DND-41 (cell line): ENCODE measurements at regions not wholly inside any gene's neighbourhood (a gene's known extent, or its start where the extent isn't known, plus 50 kb on each side); places are given as distances from the start of the nearest gene placed in this dataset.

ENCODE experiments used
- ATAC-seq: fragments of 200-7000 bp; cut with Tn5 transposase; 3 replicates; pipeline ENCODE4 v1.9.1; 2021; ENCODE audit warnings: low read depth; ENCODE audit not compliant: insufficient read depth
- DNase-seq: peaks from one replicate; pipeline ENCODE4 v3.0.0-alpha.2; 2020
- H2AFZ ChIP-seq: 2 replicates; pipeline ENCODE4 v1.6.0; 2012; ENCODE audit warnings: low read depth, low read length
- H3K27ac ChIP-seq: 2 replicates; pipeline ENCODE4 v1.5.1; 2012; ENCODE audit warnings: low read length, inconsistent platforms
- H3K27me3 ChIP-seq: fragments of 200-600 bp; sonication (generic); 2 replicates; pipeline ENCODE4 v1.6.0; 2012; ENCODE audit warnings: low read length, mild to moderate bottlenecking, inconsistent platforms; ENCODE audit not compliant: insufficient read depth, poor library complexity
- H3K36me3 ChIP-seq: 2 replicates; pipeline ENCODE4 v1.5.1; 2012; ENCODE audit warnings: low read length, inconsistent platforms; ENCODE audit not compliant: insufficient read depth
- H3K4me1 ChIP-seq: 2 replicates; pipeline ENCODE4 v1.5.1; 2012; ENCODE audit warnings: mild to moderate bottlenecking, low read length; ENCODE audit not compliant: insufficient read depth
- H3K4me2 ChIP-seq: 2 replicates; pipeline ENCODE4 v1.6.0; 2012; ENCODE audit warnings: mild to moderate bottlenecking, moderate library complexity, low read length, inconsistent platforms; ENCODE audit not compliant: insufficient read depth
- H3K4me3 ChIP-seq, 2 experiments: fragments of 200-600 bp in 1 of 2; shearing (Covaris generic) in 1 of 2; 2 replicates each; pipeline ENCODE4 v1.5.1; 2012 to 2016; ENCODE audit warnings: inconsistent platforms in 2 of 2, low read length in 2 of 2, mild to moderate bottlenecking in 2 of 2, low read depth in 1 of 2, moderate library complexity in 1 of 2
- H3K79me2 ChIP-seq: 2 replicates; pipeline ENCODE4 v1.6.0; 2012; ENCODE audit warnings: low read length, inconsistent platforms; ENCODE audit not compliant: insufficient read depth
- H3K9ac ChIP-seq: 2 replicates; pipeline ENCODE4 v1.6.0; 2012; ENCODE audit warnings: low read depth, mild to moderate bottlenecking, inconsistent platforms, low read length, moderate library complexity
- H3K9me3 ChIP-seq: 2 replicates; pipeline ENCODE4 v1.5.1; 2012; ENCODE audit warnings: low read length, moderate library complexity, mild to moderate bottlenecking, inconsistent platforms; ENCODE audit not compliant: insufficient read depth, severe bottlenecking
- H4K20me1 ChIP-seq: 2 replicates; pipeline ENCODE4 v1.6.0; 2012; ENCODE audit warnings: low read length; ENCODE audit not compliant: insufficient read depth
- EZH2 ChIP-seq: IDR thresholded peaks from 3 replicates; pipeline ENCODE4 v1.6.1; 2012; ENCODE audit warnings: borderline replicate concordance, low read depth, mild to moderate bottlenecking, moderate library complexity, low read length, inconsistent platforms; ENCODE audit not compliant: severe bottlenecking
- TF ChIP-seq, protein P1 (sequence below): IDR thresholded peaks from 2 replicates; pipeline ENCODE4 v1.5.1; 2012; ENCODE audit warnings: borderline replicate concordance, low read length, moderate library complexity, mild to moderate bottlenecking; ENCODE audit not compliant: poor library complexity, severe bottlenecking; ENCODE audit errors: extremely low read depth

DNA sequence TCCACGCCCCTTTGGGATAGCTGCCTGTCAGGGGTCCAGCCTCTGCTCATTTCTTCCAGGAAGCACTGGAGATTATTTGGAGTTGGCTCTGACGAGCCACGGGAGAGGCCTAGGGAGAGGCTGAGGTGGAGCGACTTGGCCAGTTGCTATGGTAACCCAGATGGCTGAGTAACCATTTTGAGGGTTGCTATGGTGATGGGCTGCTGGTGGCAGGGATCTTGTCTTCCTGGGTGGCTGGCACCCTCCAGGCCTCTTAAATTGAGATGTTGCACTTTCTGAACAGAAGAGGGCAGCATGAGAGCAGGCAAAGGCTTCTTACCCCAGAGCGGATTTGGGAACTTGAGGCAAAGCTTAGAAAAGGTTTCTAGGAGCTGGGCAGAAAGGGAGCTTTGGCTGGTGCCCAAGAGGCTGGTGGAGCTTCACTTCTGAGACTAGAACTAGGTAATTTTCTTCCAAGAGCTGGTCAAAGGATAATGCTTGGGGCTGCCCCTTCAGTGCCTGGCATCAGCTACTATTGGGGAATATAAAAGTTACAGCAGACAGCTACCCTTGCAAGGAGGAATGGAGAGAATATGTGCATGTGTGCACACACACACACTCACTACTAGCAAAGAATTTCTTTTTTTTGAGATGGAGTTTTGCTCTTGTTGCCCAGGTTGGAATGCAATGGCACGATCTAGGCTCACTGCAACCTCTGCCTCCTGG lies 72.5 kb downstream of the NDUFS5 start:
- no peak overlapping the region for H3K4me3 ChIP-seq
- H3K4me1 ChIP-seq: peaks cover 15% of the 10 kb centered on the region; the same call in 1 of the 2 replicates
- DNase-seq: peak; percentile 82
- no peak overlapping the region for H3K9ac ChIP-seq
- TF ChIP-seq, protein P1, sequence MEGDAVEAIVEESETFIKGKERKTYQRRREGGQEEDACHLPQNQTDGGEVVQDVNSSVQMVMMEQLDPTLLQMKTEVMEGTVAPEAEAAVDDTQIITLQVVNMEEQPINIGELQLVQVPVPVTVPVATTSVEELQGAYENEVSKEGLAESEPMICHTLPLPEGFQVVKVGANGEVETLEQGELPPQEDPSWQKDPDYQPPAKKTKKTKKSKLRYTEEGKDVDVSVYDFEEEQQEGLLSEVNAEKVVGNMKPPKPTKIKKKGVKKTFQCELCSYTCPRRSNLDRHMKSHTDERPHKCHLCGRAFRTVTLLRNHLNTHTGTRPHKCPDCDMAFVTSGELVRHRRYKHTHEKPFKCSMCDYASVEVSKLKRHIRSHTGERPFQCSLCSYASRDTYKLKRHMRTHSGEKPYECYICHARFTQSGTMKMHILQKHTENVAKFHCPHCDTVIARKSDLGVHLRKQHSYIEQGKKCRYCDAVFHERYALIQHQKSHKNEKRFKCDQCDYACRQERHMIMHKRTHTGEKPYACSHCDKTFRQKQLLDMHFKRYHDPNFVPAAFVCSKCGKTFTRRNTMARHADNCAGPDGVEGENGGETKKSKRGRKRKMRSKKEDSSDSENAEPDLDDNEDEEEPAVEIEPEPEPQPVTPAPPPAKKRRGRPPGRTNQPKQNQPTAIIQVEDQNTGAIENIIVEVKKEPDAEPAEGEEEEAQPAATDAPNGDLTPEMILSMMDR: peak; percentile 87
- no peak for TF ChIP-seq EZH2
- no peaks in the 10 kb centered on the region for H4K20me1 ChIP-seq
- no peaks in the 10 kb centered on the region for H3K27me3 ChIP-seq
- no peaks in the 10 kb centered on the region for H3K9me3 ChIP-seq
- H3K79me2 ChIP-seq: no peaks in the 10 kb centered on the region
- no peak overlapping the region for H3K4me2 ChIP-seq
- ATAC-seq: peak; percentile 88
- H3K36me3 ChIP-seq: no peaks in the 10 kb centered on the region
- no peak overlapping the region for H3K27ac ChIP-seq
- no peak overlapping the region for H2AFZ ChIP-seq

DNA sequence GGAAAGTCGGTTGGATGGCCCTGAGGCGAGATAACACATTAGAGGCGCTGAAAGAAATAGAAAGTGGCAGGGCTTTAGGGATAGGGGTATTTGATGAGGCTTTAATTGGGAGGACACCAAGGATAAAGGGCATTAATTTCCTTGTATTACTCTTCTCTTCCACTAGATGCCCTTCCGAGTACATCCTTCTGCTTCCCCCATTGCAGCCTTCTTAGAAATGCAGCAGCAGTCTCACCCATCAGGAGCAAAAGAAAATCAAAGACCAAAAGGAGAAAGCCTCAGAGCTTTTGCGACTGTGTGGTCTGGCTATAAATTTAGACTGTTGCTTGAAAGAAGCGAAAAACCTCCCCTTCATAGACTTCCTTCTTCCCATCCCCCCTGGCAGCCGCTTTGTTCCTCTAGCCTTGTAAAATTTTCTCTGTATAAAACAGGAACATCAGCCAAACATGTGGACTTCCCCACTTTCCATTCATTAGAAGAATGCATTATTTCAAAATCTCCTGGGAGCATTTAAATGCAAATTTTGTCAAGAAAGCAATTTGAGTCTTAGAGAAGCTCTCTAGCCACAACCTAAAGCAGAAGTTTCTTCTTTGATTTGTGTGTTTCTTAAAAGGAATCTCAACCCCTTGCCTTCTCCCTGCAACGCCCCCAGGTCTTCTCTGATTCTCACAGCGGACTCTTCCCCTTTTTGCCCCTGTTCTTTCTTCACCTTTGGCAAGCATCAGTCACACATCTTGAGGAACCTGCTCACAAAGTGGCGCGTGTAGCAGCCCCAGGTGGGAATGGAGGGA lies 76.6 kb downstream of the NDUFS5 start:
- Histone ChIP-seq H3K27me3 (peaks cover 21% of the 10 kb centered on the region), H3K4me1 (peaks cover 41% of the 10 kb centered on the region), H3K27ac (no peak overlapping the region), H3K4me2 (no peak overlapping the region), H3K9ac (no peak overlapping the region), H3K36me3 (no peaks in the 10 kb centered on the region), H3K4me3 (no peak overlapping the region), H2AFZ (no peak overlapping the region), H3K79me2 (peaks cover 17% of the 10 kb centered on the region), H3K9me3 (no peaks in the 10 kb centered on the region), H4K20me1 (peaks cover 7% of the 10 kb centered on the region; the same call in 1 of the 2 replicates)
- DNase-seq (peak; percentile 63), ATAC-seq (peak; percentile 59)
- TF ChIP-seq, protein P1: peak; percentile 76
- no peak for TF ChIP-seq EZH2

DNA sequence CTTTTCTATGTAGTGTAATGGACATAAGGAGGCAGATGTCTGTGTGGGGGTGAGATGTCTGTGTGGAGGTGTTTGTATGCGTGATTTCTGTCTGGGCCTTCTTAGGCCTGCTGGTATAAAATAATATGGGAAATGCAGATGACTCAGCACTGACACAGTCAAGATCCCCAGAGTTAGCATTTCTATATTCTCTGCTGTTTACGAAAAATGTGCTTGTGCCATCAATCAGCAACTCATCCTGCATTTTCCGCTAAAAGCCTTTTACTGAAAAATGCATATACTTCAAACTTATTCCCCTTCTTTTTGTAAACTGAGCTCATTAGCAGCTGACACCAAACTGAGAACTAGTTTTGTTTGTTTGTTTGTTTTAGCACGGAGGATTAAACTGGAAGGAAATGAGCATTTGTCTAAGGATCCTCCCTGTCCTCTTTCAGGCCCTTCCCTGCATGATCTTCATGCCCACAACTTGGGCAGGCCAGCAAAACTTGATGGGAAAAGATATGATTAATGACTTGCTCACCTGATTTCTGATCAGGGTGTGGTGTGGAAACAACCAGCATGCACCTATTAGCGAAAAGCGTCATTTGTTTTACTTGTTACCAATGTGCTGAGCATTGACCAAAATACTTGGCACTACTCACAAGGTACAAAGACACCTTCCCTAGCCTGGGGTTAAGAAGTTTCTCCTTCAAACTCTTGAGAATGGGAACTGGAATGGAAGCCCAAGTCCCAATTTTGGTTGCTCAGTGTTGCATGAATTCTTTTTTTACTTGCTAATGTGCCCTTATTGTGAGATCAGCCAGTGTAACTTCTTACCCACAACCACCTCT lies 77.4 kb downstream of the NDUFS5 start:
- H3K27ac ChIP-seq: no peak overlapping the region
- peaks cover 38% of the 10 kb centered on the region for H3K4me1 ChIP-seq
- no peak overlapping the region for H3K4me2 ChIP-seq
- TF ChIP-seq, protein P1: no peak
- peak; percentile 17 for TF ChIP-seq EZH2
- no peak overlapping the region for H3K4me3 ChIP-seq
- no peak overlapping the region for H3K9ac ChIP-seq
- H3K9me3 ChIP-seq: no peaks in the 10 kb centered on the region
- H3K36me3 ChIP-seq: no peaks in the 10 kb centered on the region
- ATAC-seq: no peak
- H3K79me2 ChIP-seq: peaks cover 23% of the 10 kb centered on the region
- H4K20me1 ChIP-seq: peaks cover 9% of the 10 kb centered on the region; the same call in 1 of the 2 replicates
- H3K27me3 ChIP-seq: peaks cover 21% of the 10 kb centered on the region
- H2AFZ ChIP-seq: no peak overlapping the region
- no peak for DNase-seq
